Muscle of arm (tissue), 1 donor: ENCODE measurements at regions not wholly inside any gene's neighbourhood (a gene's known extent, or its start where the extent isn't known, plus 50 kb on each side); places are given as distances from the start of the nearest gene placed in this dataset.

ENCODE experiments used
- DNase-seq: peaks from one replicate; pipeline ENCODE4 v3.0.0-alpha.2; 2013

GRCh38 chr2:129929321-129930290 lies 49.9 kb upstream of the RAB6C start:
- peak; percentile 31 for DNase-seq
